Activated CD4-positive, alpha-beta T cell treated with anti-CD3 and anti-CD28 coated beads, Interleukin-2, Interleukin-6, amounts not matched to agents 100 ng/mL and 50 ng/mL, durations not matched to agents 16 hours and 8 hours (primary cell): ENCODE measurements at regions not wholly inside any gene's neighbourhood (a gene's known extent, or its start where the extent isn't known, plus 50 kb on each side); places are given as distances from the start of the nearest gene placed in this dataset.

Experiments
- DNase-seq: peaks from one replicate; pipeline ENCODE4 v3.0.0-alpha.2; 2020

- no peak for DNase-seq
These were observed 455.8 kb upstream of the SALL3 start for GRCh38 chr18:78523850-78524249.

DNA sequence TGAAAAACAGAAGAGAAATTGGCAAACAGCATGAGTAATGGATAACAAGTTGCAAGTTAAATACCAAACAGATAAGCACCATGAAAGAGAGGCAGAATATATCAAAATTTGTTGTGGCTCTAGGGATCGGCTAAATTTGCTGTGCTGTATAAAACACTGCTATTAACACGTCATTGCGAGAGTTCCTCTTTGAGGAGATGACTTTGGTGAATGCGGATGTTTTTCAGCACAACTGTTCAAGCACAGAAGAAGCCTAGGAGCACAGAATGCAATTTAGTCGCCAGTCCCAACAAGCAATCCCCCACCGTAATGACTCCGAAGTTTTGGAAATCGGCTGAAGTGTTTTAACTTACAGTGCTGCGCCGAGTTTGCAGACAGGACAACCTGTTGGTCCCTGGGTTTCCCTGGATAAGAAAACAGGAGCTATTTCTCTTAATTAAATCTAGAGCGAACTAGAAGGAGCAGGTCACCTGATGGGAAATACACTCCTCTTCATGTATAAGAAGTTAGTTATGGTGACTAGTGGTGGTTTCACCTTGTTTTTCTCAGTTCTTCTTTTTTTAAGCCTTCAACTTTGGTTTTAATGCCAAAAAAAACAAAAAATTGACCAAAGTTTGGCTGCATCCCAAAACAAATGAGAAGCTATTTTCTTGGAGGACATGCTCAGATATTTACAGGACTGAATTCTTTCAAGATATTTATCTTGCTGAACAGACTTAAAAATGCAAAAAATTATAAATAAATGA lies 454.1 kb upstream of the SALL3 start:
- DNase-seq: no peak

DNA sequence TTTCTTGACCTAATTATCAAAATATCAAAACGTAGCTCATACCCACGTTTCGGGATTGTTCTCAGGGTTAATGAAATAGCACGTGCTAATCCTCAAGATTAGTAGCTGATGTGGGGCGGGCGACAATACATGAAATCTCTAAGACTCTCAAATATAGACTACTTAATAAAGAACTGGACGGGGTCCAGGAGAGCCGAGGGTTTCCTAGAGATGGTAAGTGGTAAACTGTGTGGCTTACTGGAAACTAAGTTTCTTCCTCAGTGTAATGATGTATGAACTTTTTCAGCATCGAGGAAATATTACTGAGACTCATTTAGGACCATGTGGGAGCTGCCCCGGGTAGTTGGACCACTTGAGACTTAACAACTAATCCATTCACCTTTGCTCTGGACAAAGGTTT lies 453.3 kb upstream of the SALL3 start:
- DNase-seq: no peak

- DNase-seq: no peak
These were observed 452.5 kb upstream of the SALL3 start for GRCh38 chr18:78526923-78527711.

GRCh38 chr18:78527984-78528383 lies 451.6 kb upstream of the SALL3 start:
- DNase-seq: no peak

GRCh38 chr18:78528411-78529258 lies 451.0 kb upstream of the SALL3 start:
- no peak for DNase-seq

GRCh38 chr18:78531637-78532036 lies 448.0 kb upstream of the SALL3 start:
- DNase-seq: no peak

DNA sequence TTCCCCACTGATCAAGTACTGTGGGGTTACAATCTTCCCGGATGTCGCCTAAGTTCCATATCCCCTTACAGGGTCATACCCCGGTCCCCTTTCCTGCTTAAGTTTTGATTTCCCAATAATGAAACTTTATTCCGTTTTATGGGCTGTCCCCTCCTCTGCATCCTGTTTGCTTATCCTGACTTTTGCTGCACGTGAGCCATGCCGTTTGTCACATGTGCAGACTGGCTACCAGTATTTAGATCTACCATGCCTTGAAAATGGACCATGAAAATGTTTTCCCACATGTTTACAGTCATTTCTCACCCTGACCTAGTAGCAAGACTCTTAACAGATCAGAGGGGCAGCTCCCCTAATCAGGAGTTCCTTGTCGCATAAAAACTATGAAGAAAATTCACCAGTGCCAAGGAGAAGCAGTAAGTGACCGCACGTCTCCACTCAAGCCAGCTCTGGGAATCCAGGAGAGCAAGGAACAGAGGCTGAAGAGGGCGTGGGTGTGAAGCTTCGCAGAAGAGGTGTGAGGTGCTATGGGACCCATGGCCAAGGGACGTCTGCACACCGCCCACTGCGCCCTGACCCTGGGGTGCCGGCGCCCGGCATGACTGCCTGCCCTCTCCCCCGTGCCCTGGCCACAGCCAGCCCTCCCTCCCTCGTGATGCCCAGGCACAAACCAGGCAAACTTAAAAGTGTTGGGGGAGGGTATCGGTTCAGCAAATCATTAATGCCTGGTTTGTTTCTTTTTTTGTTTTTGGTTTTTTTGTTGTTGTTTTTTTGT lies 440.8 kb upstream of the SALL3 start:
- no peak for DNase-seq

GRCh38 chr18:78540636-78541529 lies 438.7 kb upstream of the SALL3 start:
- no peak for DNase-seq

- no peak for DNase-seq
These were observed 437.4 kb upstream of the SALL3 start for GRCh38 chr18:78542204-78542603.

- DNase-seq: no peak
These were observed 436.4 kb upstream of the SALL3 start for GRCh38 chr18:78543201-78543725.

GRCh38 chr18:78546281-78546680 lies 433.3 kb upstream of the SALL3 start:
- no peak for DNase-seq

- no peak for DNase-seq
These were observed 431.8 kb upstream of the SALL3 start for GRCh38 chr18:78547817-78548216.

- DNase-seq: no peak
These were observed 431.2 kb upstream of the SALL3 start for GRCh38 chr18:78548261-78549058.

DNA sequence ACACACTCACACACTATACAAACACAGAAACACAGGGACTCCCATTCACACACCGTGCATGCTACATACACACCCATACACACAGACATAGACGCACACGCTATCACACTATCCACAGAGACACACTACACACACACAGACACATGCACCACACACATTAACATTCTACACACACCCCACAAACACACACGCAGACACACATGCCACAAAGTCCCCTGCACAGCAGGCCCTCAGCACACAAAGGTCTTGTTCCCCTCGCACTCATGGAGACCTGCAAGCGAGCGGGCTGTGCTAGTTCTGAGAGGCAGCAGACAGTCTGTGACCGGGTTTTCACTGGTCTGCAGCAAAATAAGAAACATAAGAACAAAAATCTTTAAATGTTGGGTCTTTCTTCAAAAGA lies 429.6 kb upstream of the SALL3 start:
- no peak for DNase-seq

GRCh38 chr18:78554944-78555608 lies 424.5 kb upstream of the SALL3 start:
- DNase-seq: no peak

DNA sequence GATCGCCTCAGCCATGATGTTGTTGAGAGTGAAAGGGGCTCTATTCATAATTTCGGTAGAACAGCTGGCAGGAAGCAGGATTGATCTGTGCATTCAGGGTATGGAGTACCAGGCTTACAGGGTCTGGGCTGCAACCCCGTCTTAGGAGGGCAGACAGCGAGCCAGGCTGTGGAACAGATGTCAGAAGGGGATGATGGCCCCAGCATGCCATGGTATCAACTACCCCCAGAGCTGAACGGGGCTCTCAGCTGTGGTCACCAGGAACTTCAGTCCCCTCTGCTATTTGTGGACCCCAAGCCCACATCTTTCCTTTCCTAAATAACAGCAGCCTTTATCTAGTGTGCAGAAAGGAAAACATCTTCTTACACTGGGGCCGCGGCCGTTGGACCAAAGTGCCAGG lies 422.2 kb upstream of the SALL3 start:
- no peak for DNase-seq

- DNase-seq: no peak
These were observed 421.4 kb upstream of the SALL3 start for GRCh38 chr18:78558101-78558810.

DNA sequence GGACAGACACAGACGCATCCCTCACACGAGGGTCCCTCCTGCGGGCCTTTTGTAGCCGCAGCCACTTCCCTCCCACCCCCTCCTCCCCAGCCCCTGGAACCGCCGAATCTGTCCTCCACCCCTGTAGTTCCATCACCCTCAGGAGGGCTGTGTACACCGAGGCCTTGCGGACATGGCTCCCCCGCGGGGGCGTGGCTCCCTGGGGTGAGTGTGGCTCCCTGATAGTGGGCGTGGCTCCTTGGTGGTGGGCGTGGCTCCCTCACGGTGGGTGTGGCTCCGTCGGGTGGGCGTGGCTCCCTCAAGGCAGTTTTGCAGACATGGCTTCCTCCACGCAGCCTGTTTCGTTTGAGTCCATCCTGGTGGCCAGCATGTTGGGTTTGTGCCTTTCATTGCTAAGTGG lies 420.7 kb upstream of the SALL3 start:
- DNase-seq: no peak
